Prostate gland (tissue), 2 donors: ENCODE measurements at regions not wholly inside any gene's neighbourhood (a gene's known extent, or its start where the extent isn't known, plus 50 kb on each side); places are given as distances from the start of the nearest gene placed in this dataset.

ENCODE experiments used
- POLR2A ChIP-seq: fragments of 450-650 bp; IDR thresholded peaks from one replicate; pipeline ENCODE4 v1.6.1; 2016; ENCODE audit warnings: antibody characterized with exemption, mild to moderate bottlenecking
- TF ChIP-seq, protein P1 (sequence below), 4 experiments: fragments of 200-600 bp in 2 of 4; fragments of 450-650 bp in 2 of 4; sonication (generic) in 2 of 4; IDR thresholded peaks; 1 replicate in 3 of 4; 2 replicates in 1 of 4; pipeline ENCODE4 v1.5.1; 2016 to 2019; ENCODE audit warnings: antibody characterized with exemption in 4 of 4, mild to moderate bottlenecking in 2 of 4, moderate library complexity in 2 of 4

DNA sequence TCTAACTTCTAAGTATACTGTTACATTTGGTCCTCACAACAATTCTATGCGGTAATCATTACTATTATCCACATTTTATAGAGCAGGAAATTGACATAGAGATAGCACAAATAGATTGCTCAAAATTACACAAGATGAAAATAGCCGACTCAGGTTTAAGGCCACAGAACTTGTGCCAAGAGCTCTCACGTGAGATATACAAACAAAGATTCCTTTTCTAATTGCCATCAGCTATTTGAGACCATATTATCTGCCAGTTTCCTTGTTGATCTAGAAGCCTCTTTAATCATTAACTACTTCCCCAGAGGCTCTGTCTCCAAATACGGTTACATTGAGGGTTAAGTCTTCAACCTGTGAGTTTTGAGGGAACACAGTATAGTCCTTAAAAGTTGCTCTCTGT is 61.0 kb upstream of the GLYATL1B start:
- TF ChIP-seq, protein P1, sequence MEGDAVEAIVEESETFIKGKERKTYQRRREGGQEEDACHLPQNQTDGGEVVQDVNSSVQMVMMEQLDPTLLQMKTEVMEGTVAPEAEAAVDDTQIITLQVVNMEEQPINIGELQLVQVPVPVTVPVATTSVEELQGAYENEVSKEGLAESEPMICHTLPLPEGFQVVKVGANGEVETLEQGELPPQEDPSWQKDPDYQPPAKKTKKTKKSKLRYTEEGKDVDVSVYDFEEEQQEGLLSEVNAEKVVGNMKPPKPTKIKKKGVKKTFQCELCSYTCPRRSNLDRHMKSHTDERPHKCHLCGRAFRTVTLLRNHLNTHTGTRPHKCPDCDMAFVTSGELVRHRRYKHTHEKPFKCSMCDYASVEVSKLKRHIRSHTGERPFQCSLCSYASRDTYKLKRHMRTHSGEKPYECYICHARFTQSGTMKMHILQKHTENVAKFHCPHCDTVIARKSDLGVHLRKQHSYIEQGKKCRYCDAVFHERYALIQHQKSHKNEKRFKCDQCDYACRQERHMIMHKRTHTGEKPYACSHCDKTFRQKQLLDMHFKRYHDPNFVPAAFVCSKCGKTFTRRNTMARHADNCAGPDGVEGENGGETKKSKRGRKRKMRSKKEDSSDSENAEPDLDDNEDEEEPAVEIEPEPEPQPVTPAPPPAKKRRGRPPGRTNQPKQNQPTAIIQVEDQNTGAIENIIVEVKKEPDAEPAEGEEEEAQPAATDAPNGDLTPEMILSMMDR (IDR thresholded peaks at IDR 0.05): no peak
- no peak for TF ChIP-seq POLR2A
